HG02763 (cell line): ENCODE measurements at regions not wholly inside any gene's neighbourhood (a gene's known extent, or its start where the extent isn't known, plus 50 kb on each side); places are given as distances from the start of the nearest gene placed in this dataset.
"Not testable (repeated sequence)": the region's sequence is repeated elsewhere in the genome, so short reads cannot be mapped to it uniquely, and the experiment has no call there.

Source experiments
- ATAC-seq: cut with Tn5 transposase; IDR thresholded peaks from one replicate; pipeline ENCODE4 v1.9.1; 2021; ENCODE audit warnings: mild to moderate bottlenecking, moderate library complexity; ENCODE audit not compliant: unreplicated experiment

DNA sequence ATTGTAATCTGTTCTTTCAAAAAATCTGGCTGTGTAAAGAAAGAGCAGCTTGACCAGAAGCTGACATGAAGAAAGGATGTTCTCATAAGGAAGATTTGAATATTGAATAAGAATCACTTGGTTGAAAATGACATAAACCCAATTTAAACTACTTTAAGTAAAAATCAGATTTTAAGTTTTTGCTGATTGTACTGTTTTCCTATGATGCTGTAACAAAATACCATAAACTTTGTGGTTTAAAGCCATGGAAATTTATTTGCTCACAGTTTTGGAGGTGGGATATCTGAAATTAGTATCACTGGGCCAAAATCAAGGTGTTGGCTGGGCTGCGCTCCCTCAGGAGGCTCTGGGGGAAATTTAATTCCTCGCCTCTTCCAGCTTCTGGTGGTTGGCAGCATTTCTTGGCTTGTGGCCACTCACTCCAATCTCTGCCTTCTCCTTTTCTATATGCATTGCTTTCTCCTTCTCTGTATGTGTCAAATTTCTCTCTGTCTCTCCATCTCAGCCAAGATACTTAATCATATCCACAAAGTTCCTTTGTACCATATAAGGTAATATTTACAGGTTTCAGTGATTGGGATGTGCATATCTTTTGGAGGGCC is 141.2 kb upstream of the ZFP64 start:
- no peak for ATAC-seq

DNA sequence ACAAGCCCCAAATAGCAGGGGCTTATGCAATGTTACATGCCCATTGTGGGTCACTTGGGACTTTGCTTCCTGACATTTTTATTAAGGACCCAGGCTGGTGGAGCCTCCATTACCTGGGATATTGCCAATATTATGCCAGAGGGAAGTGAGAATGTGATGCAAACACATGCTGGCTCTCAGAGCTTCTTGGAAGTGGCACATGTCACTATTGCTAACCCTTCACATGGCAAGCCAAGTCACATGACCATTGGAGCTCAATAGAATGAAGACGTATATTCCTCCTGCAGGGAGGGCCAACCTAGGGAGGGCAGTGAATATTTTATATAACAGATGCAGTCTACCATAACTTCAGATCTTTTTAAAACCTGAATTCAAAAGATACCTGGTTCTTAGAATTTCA is 140.7 kb upstream of the ZFP64 start:
- no peak for ATAC-seq

- ATAC-seq: no peak
Observed at GRCh38 chr20:52331655-52332054, 140.1 kb upstream of the ZFP64 start.

DNA sequence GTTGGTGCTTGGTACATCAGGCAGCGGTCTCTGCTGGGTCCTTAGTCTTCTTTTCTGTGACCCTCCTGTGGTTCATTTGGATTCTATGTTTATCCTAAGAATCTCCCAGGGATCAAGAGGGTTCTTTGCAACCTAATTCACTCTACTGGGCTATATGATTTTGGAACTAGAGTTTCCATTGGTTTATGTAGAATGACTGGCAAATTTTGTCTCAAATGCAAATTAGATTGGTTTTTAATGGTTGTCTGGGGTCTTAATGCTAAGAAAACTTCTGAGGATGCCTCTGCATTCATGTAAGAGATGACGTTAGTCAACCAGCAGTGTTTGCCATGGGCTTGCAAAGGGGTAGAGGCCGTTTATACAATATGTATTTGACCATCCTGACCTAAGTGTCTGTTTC is 129.8 kb upstream of the ZFP64 start:
- ATAC-seq: no peak

DNA sequence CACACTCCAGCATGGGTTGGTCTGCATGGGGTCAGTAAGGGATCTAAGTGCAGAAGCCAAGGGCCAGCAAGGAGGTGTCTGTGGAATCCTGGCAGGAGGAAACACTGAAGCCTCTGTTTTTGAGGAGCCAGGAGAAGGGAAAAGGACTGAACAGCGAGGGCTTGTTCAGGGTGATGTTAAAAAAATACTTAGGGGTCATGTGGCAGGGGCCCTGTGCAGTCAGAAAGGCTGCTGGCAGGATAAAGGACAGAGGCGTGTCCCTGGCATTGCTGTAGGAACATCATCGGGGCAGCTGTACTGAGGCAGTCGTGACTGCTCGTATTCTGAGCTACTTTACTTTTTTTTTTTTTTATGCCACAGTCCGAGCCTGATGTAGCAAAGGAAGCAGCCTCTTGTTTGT is 127.1 kb upstream of the ZFP64 start:
- no peak for ATAC-seq

DNA sequence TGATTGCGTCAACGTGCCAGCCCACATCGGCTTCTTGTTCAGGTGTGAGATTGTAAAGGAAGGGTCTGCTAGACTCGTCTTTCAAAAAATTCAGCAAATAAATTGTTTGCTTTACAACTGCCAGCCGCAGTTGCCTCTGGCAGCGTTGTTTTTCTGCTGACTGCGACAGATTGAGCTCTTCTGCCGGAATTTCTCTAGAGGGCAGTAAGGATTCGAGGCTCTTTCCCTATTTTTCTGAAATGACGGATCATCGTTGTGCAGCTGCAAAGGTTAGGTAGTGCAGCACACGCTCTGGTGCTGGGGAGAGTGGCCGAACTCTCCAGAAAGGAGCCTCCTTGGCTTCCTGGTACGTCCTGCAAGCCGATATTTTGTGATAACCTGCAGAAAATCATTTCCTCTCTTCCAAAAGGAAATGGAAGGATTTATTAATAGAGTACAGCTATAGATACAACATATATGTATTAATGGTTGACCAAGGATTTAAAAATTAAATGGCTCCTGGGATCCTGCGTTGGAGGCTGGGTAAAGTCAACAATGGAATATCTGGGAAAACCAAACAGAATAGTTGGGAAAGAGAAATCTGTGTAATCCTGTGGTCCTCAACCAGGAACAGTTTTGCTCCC is 121.9 kb upstream of the ZFP64 start:
- no peak for ATAC-seq

- no peak for ATAC-seq
Observed at GRCh38 chr20:52312132-52312729, 120.7 kb upstream of the ZFP64 start.

- no peak for ATAC-seq
Observed at GRCh38 chr20:52311209-52311794, 119.7 kb upstream of the ZFP64 start.

DNA sequence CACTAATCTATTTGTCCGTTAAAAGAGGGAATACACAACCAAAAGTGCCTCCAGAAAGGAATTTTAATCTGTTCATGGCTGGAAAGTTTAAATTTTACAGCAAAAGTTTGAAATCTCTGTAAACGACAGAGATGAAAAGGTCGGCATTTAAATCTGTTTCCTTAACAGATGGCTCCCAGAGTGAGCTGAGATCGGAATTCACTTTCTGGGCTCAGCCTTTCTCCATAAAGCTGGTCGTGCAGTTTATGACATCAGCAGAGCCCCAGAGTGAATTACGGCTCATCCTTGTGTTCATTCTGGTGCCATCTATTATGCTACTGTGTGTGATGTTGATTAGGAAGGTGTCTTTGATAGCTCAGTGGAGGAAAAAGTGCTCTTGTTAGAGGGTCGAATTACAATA is 117.6 kb upstream of the ZFP64 start:
- ATAC-seq: no peak

DNA sequence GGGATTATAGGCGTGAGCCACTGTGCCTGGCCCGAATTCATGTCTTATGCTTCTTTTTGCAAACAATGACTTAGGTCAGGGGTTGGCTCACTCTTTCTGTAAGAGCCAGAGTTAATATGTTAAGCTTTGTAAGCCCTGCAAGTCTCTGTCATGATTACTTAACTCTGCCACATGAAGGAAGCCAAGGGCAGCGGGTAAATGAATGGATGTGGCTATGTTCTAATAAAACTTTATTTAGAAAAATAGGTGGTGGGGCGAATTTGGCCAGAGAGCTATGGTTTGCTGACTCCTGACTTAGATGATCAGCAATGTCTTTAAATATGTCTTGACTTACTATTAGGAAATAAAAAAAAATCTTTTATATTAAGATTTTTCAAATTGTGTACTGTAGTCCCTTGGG is 114.9 kb upstream of the ZFP64 start:
- no peak for ATAC-seq

- ATAC-seq: no peak
Observed at GRCh38 chr20:52305858-52306257, 114.3 kb upstream of the ZFP64 start.

- no peak for ATAC-seq
Observed at GRCh38 chr20:52305024-52305645, 113.6 kb upstream of the ZFP64 start.

DNA sequence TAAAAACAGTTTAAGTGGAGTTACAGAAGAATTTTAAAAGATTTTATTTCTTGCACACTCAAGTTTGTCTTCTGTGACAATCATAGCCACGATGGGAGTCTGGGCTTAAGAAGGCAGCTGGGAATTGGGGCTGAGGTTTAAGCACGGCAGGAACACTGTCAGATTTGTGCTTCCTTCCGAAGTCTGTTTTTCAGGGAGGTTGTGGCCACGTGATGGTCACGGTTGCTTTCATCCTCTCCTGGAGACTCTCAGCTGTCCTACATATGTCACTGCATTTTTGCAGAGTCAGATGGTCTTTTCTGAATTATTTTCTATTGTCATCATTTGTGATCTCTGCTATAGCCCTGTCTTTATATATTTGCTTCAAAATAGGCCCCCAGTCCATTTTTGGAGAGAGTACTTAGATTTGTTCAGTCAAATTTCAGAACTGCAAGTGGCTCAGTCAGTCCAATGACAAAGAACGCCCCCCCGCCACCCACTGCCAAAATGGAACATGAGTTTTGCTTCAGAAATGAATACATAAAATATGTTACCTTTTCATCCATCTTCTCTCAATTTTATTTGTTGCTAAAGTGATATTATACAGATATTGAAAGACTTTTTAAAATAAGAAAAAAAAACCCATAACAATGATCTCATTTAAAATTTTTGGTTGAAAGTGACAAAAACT is 111.8 kb upstream of the ZFP64 start:
- no peak for ATAC-seq

DNA sequence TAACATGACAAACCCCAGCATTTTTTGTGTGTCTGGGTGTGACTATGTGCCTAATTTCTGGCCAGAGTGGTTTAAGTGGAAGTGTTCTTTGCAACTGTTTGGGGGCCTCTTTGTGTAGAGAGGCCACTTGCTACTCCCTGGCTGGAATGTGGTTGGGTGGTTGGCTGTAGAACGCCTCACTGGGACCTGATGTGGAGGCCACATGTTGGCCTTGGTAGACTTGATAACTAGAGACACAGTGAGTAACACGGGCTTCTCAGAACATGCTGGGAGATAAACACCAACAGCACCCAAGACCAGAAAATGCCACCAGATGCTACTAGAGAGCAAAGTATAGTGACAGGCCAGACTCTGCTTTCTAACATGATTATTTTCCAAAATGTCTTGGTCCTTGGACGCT is 111.2 kb upstream of the ZFP64 start:
- no peak for ATAC-seq

GRCh38 chr20:52302051-52302450 is 110.5 kb upstream of the ZFP64 start:
- ATAC-seq: not testable (repeated sequence)

DNA sequence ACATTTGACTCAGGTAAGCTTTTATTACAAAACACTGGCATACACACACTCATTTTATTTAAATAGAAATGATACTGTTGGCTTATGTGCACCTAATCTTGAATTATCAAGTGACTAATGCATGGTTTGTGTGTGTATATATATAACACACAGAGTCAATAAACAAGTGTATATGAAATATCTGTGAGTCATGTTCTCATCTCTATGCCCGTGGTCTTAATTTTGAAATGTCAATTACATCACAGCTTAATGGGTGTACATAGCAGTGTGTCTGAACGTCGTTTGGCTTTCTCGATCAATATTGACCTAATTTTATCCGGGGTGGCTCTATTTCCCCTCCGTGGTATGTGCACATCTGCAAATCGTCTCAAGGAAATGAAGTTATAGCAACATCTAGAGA is 104.0 kb upstream of the ZFP64 start:
- ATAC-seq: no peak

GRCh38 chr20:52294106-52294628 is 102.6 kb upstream of the ZFP64 start:
- ATAC-seq: no peak

- no peak for ATAC-seq
Observed at GRCh38 chr20:52291109-52291508, 99.5 kb upstream of the ZFP64 start.

- no peak for ATAC-seq
Observed at GRCh38 chr20:52290569-52290968, 99.0 kb upstream of the ZFP64 start.

DNA sequence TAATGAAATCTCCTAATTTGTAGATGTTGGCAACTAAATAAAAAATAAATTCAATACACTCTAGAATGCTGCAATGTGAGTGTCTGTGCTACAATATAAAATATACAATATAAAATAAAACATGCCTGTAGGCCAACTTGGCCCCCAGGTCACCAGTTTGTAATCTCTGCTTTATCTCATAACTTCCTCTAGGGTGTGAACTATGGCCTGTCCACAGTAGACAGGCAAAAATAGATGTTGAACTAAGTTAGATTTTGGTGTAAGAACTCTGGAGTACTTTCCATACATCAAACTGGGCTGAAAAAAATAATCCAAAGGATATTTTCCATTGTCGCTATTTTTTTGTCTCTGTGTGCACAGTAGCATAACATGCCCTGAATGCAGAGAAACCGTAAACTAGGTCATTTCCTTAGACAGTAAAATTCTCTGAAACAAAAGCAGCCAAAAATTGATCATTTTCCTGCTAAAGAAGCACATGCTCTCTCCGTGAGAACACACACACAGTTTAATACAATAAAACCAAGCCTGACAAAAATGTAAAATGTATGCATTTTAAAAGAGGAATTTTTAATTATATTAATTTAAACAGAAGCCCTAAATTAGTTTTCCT is 98.5 kb upstream of the ZFP64 start:
- ATAC-seq: no peak

GRCh38 chr20:52280407-52280806 is 88.8 kb upstream of the ZFP64 start:
- no peak for ATAC-seq
